Fibroblast of upper back skin (primary cell): ENCODE measurements at regions not wholly inside any gene's neighbourhood (a gene's known extent, or its start where the extent isn't known, plus 50 kb on each side); places are given as distances from the start of the nearest gene placed in this dataset.

Experiments used
- DNase-seq: peaks from one replicate; pipeline ENCODE4 v3.0.0-alpha.2; 2013

- no peak for DNase-seq
Measured at GRCh38 chr10:71159892-71160291, 52.5 kb upstream of the UNC5B start.

GRCh38 chr10:71161425-71161824, 50.9 kb upstream of the UNC5B start:
- no peak for DNase-seq
